K562 (cell line): ENCODE measurements at regions not wholly inside any gene's neighbourhood (a gene's known extent, or its start where the extent isn't known, plus 50 kb on each side); places are given as distances from the start of the nearest gene placed in this dataset.

Experiments
- ATAC-seq: fragments of 200-7000 bp; cut with Tn5 transposase; 3 replicates; pipeline ENCODE4 v1.9.1; 2020; ENCODE audit warnings: moderate library complexity
- BruUV-seq: library from RNA; stranded (reverse); fragments of 400-500 nt; replicated peaks from 2 replicates; lab custom pipeline; 2021; lab: Mats Ljungman, UMichigan
- CTCF ChIA-PET: fragments of 300-600 bp; formaldehyde crosslinking; extraction: SDS; loops from one replicate; lab custom pipeline; 2021; ENCODE audit warnings: low intra/inter-chr PET ratio; lab: Yijun Ruan, JAX
- POLR2A ChIA-PET: fragments of 300-600, 350-650 bp; sonication (Branson Sonifier 250); formaldehyde crosslinking; extraction: SDS; loops from one replicate; lab custom pipeline; 2021; ENCODE audit warnings: antibody characterized with exemption, inconsistent platforms; lab: Yijun Ruan, JAX
- DNase-seq, 4 experiments: peaks; one replicate each; pipeline versions ENCODE4 v3.0.0 to v3.0.0-alpha.2; 2011 to 2018; ENCODE audit warnings: low spot score in 3 of 4, mixed read lengths in 3 of 4; ENCODE audit errors: extremely low read depth in 1 of 4
- FAIRE-seq: peaks from 2 replicates; lab custom pipeline; 2011; peaks lifted over from hg19 to GRCh38; lab: Jason Lieb, UNC
- H2AFZ ChIP-seq: 2 replicates; pipeline ENCODE4 v1.6.0; 2011; ENCODE audit warnings: low read depth, low read length, control low read depth, inconsistent platforms
- H3K27ac ChIP-seq: fragments of 200-600 bp; 3 replicates; pipeline ENCODE4 v1.8.0; 2011; ENCODE audit warnings: low read depth, mild to moderate bottlenecking, control low read depth, inconsistent platforms, low read length, moderate library complexity, mixed read lengths; ENCODE audit errors: extremely low read depth
- H3K27me3 ChIP-seq, 2 experiments: fragments of 300-600 bp in 1 of 2; 2 replicates in 1 of 2; 3 replicates in 1 of 2; pipeline versions ENCODE4 v1.6.0 to v1.8.0; 2011; ENCODE audit warnings: inconsistent platforms in 2 of 2, low read length in 2 of 2, mild to moderate bottlenecking in 1 of 2, mixed read lengths in 1 of 2, moderate library complexity in 1 of 2; ENCODE audit not compliant: control insufficient read depth in 2 of 2, insufficient read depth in 2 of 2
- H3K36me3 ChIP-seq: fragments of 300-600 bp; 3 replicates; pipeline ENCODE4 v1.8.0; 2011; ENCODE audit warnings: mild to moderate bottlenecking, low read length, inconsistent platforms; ENCODE audit not compliant: control insufficient read depth, insufficient read depth
- H3K4me1 ChIP-seq, 2 experiments: fragments of 200-600 bp in 1 of 2; replicated peaks in 1 of 2; 2 replicates in 1 of 2; 3 replicates in 1 of 2; pipeline versions ENCODE4 v1.5.1 to v1.8.0; 2011; ENCODE audit warnings: inconsistent platforms in 2 of 2, low read length in 2 of 2, mild to moderate bottlenecking in 1 of 2, mixed read lengths in 1 of 2, moderate library complexity in 1 of 2; ENCODE audit not compliant: control insufficient read depth in 2 of 2, insufficient read depth in 2 of 2
- H3K4me2 ChIP-seq: 2 replicates; pipeline ENCODE4 v1.6.1; 2011; ENCODE audit warnings: low read length, control low read depth, inconsistent platforms, mixed read lengths; ENCODE audit not compliant: insufficient read depth
- H3K4me3 ChIP-seq: fragments of 200-600 bp; sonication (generic), shearing (Covaris generic); 2 replicates; pipeline ENCODE4 v1.5.1; 2016; ENCODE audit warnings: control low read depth, inconsistent platforms
- H3K79me2 ChIP-seq: fragments of 200-600 bp; 3 replicates; pipeline ENCODE4 v1.8.0; 2011; ENCODE audit warnings: low read length, inconsistent platforms; ENCODE audit not compliant: control insufficient read depth, insufficient read depth
- H3K9ac ChIP-seq, 2 experiments: 2 replicates each; pipeline versions ENCODE4 v1.6.0 to v1.6.1; 2011; ENCODE audit warnings: low read depth in 2 of 2, low read length in 2 of 2, control low read depth in 1 of 2, inconsistent platforms in 1 of 2, mild to moderate bottlenecking in 1 of 2, mixed read lengths in 1 of 2; ENCODE audit not compliant: insufficient read depth in 1 of 2
- H3K9me1 ChIP-seq: one replicate; pipeline ENCODE4 v1.6.0; 2011; ENCODE audit warnings: inconsistent platforms, mild to moderate bottlenecking, low read length, moderate library complexity; ENCODE audit not compliant: control insufficient read depth, insufficient read depth
- H3K9me3 ChIP-seq: replicated peaks from 2 replicates; pipeline ENCODE4 v1.5.1; 2011; ENCODE audit warnings: low read depth, low read length, inconsistent platforms; ENCODE audit not compliant: control insufficient read depth, insufficient read depth
- H4K20me1 ChIP-seq: replicated peaks from 2 replicates; pipeline ENCODE4 v1.6.1; 2011; ENCODE audit warnings: low read length, inconsistent platforms, mixed read lengths; ENCODE audit not compliant: control insufficient read depth, insufficient read depth
- ATF1 ChIP-seq, 2 experiments: fragments of 450-650 bp in 1 of 2; IDR thresholded peaks; 2 replicates each; pipeline ENCODE4 v1.6.1; 2016; ENCODE audit warnings: missing compliant biosample characterization in 1 of 2, missing genetic modification characterization in 1 of 2
- FIP1L1 ChIP-seq: fragments of 200-400 bp; formaldehyde crosslinking; IDR thresholded peaks from 2 replicates; pipeline ENCODE4 v1.6.1; 2018; ENCODE audit warnings: mild to moderate bottlenecking, low read depth, low read length; ENCODE audit not compliant: poor library complexity, severe bottlenecking
- HNRNPUL1 ChIP-seq: fragments of 200-400 bp; formaldehyde crosslinking; IDR thresholded peaks from 2 replicates; pipeline ENCODE4 v1.6.1; 2017; ENCODE audit warnings: low read length
- KAT8 ChIP-seq: fragments of 450-650 bp; IDR thresholded peaks from 2 replicates; pipeline ENCODE4 v1.6.1; 2016; ENCODE audit warnings: low read depth, mild to moderate bottlenecking
- MAFF ChIP-seq: IDR thresholded peaks from 2 replicates; pipeline ENCODE4 v1.6.1; 2012; ENCODE audit warnings: low read length, improper control_type of control experiment
- MCM7 ChIP-seq, 2 experiments: fragments of 450-650 bp; IDR thresholded peaks; 2 replicates each; pipeline ENCODE4 v1.6.1; 2016 to 2018
- NCOR1 ChIP-seq: fragments of 450-650 bp; IDR thresholded peaks from 2 replicates; pipeline ENCODE4 v1.6.1; 2016; ENCODE audit warnings: mild to moderate bottlenecking, moderate library complexity
- PCBP1 ChIP-seq: fragments of 200-400 bp; formaldehyde crosslinking; IDR thresholded peaks from 2 replicates; pipeline ENCODE4 v1.6.1; 2018; ENCODE audit warnings: mild to moderate bottlenecking, low read depth, low read length; ENCODE audit not compliant: poor library complexity, severe bottlenecking
- PML ChIP-seq: IDR thresholded peaks from 2 replicates; pipeline ENCODE4 v1.6.1; 2012; ENCODE audit warnings: low read length, inconsistent platforms
- U2AF2 ChIP-seq: fragments of 200-400 bp; formaldehyde crosslinking; optimal IDR thresholded peaks from 2 replicates; pipeline ENCODE3; 2017; ENCODE audit warnings: low read depth, mild to moderate bottlenecking, low read length
- ZNF174 ChIP-seq: fragments of 250-450 bp; sonication (Bioruptor Pico); IDR thresholded peaks from 2 replicates; pipeline ENCODE4 v1.4.0; 2020; ENCODE audit warnings: mild to moderate bottlenecking
- ZNF212 ChIP-seq: fragments of 450-650 bp; formaldehyde crosslinking; IDR thresholded peaks from 2 replicates; pipeline ENCODE4 v1.4.0; 2020; ENCODE audit warnings: mild to moderate bottlenecking
- ZNF41 ChIP-seq: fragments of 250-450 bp; sonication (Bioruptor Pico); conservative IDR thresholded peaks from 2 replicates; pipeline ENCODE4 v1.4.0; 2020; ENCODE audit warnings: mild to moderate bottlenecking
- ZNF589 ChIP-seq: fragments of 200-800 bp; sonication (Bioruptor generic); IDR thresholded peaks from 2 replicates; pipeline ENCODE4 v1.6.1; 2016; ENCODE audit warnings: low read depth, missing genetic modification characterization, missing compliant biosample characterization
- WGBS: fragments of 100-300 bp; shearing (Covaris generic); methylation state at CpG from one replicate; pipeline ENCODE4 v1.1.6; 2016; ENCODE audit warnings: low coverage, mixed read lengths; ENCODE audit not compliant: insufficient coverage; ENCODE audit errors: missing lambda C conversion rate; 5-methylcytosine and 5-hydroxymethylcytosine counted together
- in situ Hi-C: fragments of 300-500 bp; cut with MboI; formaldehyde crosslinking; loops from 4 replicates; pipeline ENCODE4 v1.15.0; 2018; ENCODE audit warnings: inconsistent platforms, mixed read lengths
- intact Hi-C: fragments of 100-400 bp; cut with micrococcal nuclease; formaldehyde crosslinking; loops from 2 replicates; pipeline ENCODE4 v1.14.2; 2022

DNA sequence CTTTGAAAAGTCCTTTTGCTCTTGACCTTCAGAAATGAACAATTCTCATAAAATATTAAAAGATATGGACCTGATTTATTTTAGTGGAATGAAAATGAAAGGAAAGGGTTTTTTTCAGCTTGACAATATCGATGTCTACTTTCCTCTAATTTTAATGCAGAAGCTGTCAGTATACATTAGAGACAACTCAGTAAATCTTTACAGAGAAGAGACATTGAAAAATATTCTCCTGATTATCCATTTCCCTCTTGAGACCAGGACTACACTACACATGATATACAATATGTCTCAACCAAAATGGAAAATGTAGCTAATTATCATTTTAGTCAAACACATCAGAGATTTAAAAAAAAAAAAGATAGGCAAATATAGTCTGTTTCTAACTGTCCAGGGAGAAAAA is 288.5 kb upstream of the NUDT12 start:
- ChIA-PET CTCF (no interaction called here), POLR2A (interaction anchor here (0.6 to 1.1 kb wide), 2 partner anchors 27 to 86 kb away, joined by 3 read pairs; no protein-coding TSS in a partner anchor)
- H4K20me1 ChIP-seq: no peaks in the 10 kb centered on the region
- ATAC-seq (no peak), DNase-seq (no peak), FAIRE-seq (no peak)
- H3K4me1 ChIP-seq: no peaks in the 10 kb centered on the region
- intact Hi-C loops: no loop called here
- H3K9me3 ChIP-seq: no peaks in the 10 kb centered on the region
- no peak overlapping the region for H3K4me3 ChIP-seq
- in situ Hi-C loops: no loop called here
- H3K4me2 ChIP-seq: no peak overlapping the region
- H2AFZ ChIP-seq: no peak overlapping the region
- no peaks in the 10 kb centered on the region for H3K79me2 ChIP-seq
- no peaks in the 10 kb centered on the region for H3K36me3 ChIP-seq
- H3K27ac ChIP-seq: no peak overlapping the region
- no TSS peak for BruUV-seq
- no peaks in the 10 kb centered on the region for H3K27me3 ChIP-seq
- H3K9me1 ChIP-seq: no peaks in the 10 kb centered on the region
- no peak overlapping the region for H3K9ac ChIP-seq
- WGBS: 0% methylated on average over 1 of the region's 1 CpG
- TF ChIP-seq MCM7 (IDR thresholded peaks at IDR 0.05) (no peak), ATF1 (CRISPR knock-in tag; IDR thresholded peaks at IDR 0.05) (no peak), ATF1 (tag; IDR thresholded peaks at IDR 0.05) (no peak), ZNF174 (CRISPR knock-in tag) (no peak), KAT8 (no peak), PML (no peak), FIP1L1 (no peak), ZNF589 (CRISPR knock-in tag) (no peak), PCBP1 (no peak), NCOR1 (no peak), ZNF212 (no peak), ZNF41 (no peak), U2AF2 (no peak), HNRNPUL1 (no peak), MAFF (no peak)
